ENCODE measurements at regions not wholly inside any gene's neighbourhood (a gene's known extent, or its start where the extent isn't known, plus 50 kb on each side); places are given as distances from the start of the nearest gene placed in this dataset.
A peak's percentile ranks its signal among the peaks of the same experiment; 100 is the strongest.

DNA sequence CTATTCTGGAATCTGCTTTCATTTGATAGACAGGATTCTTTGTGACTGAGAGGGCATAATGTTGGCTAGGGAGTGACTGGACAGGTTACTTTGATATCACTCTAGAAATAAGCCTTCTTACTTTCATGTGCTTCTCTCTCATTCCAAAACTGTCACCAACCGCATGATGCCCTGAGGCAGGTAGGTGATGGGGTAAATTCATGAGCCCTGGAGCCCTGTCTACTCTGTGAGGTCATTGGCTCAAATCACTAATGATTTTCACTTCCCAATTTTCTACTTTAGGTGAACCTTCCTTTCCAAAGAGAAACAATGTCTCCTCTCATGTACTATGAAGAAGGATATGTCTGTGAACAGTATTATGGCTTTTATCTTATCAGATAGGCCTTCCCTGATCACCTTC lies 596.7 kb downstream of the TUSC7 start:
- H3K27me3 ChIP-seq (ENCODE audit: control insufficient read depth in 1 of 2, insufficient read depth in 1 of 2, low read length in 2 of 2), result no peaks in the 10 kb centered on the region
- H3K9me3 ChIP-seq (ENCODE audit: control insufficient read depth, low read length), result no peaks in the 10 kb centered on the region
- H3K4ac ChIP-seq (ENCODE audit: low read depth in 1 of 2, low read length in 2 of 2), result no peak overlapping the region
- no peak overlapping the region for H3K14ac ChIP-seq (ENCODE audit: low read length in 2 of 2)
- H2BK12ac ChIP-seq (ENCODE audit: low read length in 2 of 2), result no peak overlapping the region
- H2BK15ac ChIP-seq (ENCODE audit: low read depth, poor library complexity, severe bottlenecking), result no peak overlapping the region
- no peak for DNase-seq
- H3K27ac ChIP-seq (ENCODE audit: low read length, poor library complexity, severe bottlenecking), result no peak overlapping the region
- H3K4me1 ChIP-seq (ENCODE audit: control insufficient read depth, insufficient read depth, low read depth, low read length), result no peaks in the 10 kb centered on the region
- H3K9ac ChIP-seq (ENCODE audit: low read length), result no peak overlapping the region
- no peaks in the 10 kb centered on the region for H3K36me3 ChIP-seq (ENCODE audit: control insufficient read depth in 1 of 2, insufficient read depth in 2 of 2, low read depth in 1 of 2, low read length in 2 of 2)
- H2BK5ac ChIP-seq (ENCODE audit: low read depth, low read length, poor library complexity, severe bottlenecking), result no peak overlapping the region
- 83% methylated on average over 1 of the region's 1 CpG for WGBS
- H4K91ac ChIP-seq (ENCODE audit: low read length), result no peak overlapping the region
- H3K23ac ChIP-seq (ENCODE audit: low read length in 2 of 2), result no peak overlapping the region
- H3K18ac ChIP-seq (ENCODE audit: low read depth in 1 of 2, low read length in 2 of 2), result no peak overlapping the region
- no peaks in the 10 kb centered on the region for H3K79me1 ChIP-seq (replicated peaks; ENCODE audit: low read length, poor library complexity, severe bottlenecking)
- H4K8ac ChIP-seq (ENCODE audit: low read length), result no peak overlapping the region
- H3K4me2 ChIP-seq (ENCODE audit: low read length, poor library complexity, severe bottlenecking), result no peak overlapping the region
- H2BK120ac ChIP-seq (ENCODE audit: low read depth, low read length), result no peak overlapping the region
- no peak overlapping the region for H2AK5ac ChIP-seq (ENCODE audit: low read length, severe bottlenecking)
- H3K4me3 ChIP-seq (ENCODE audit: insufficient read depth in 1 of 2, low read depth in 1 of 2, low read length in 2 of 2), result no peak overlapping the region
- H2AFZ ChIP-seq (ENCODE audit: low read depth, low read length), result no peak overlapping the region

DNA sequence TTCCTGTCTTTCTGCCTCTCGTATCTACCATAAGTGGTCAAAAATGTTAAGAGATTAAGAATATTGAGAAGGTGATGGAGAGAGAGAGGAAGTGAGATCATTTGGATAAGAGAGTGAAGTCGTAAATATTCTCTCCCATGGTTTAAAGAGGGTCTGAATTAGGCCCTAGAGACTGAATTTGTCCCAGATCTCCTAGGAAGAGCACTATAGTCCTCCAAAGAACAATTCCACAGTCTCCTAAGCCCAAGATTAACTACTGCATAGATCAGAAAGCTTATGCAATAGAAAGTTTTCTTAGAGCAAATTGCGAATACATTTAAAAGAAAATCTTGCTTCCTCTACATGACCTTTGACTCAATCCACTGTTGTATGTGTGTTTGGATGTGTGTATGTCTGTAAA lies 598.8 kb downstream of the TUSC7 start:
- H3K18ac ChIP-seq (ENCODE audit: low read depth in 1 of 2, low read length in 2 of 2), result no peak overlapping the region
- no peaks in the 10 kb centered on the region for H3K79me1 ChIP-seq (replicated peaks; ENCODE audit: low read length, poor library complexity, severe bottlenecking)
- 40% methylated on average over 1 of the region's 3 CpGs for WGBS
- no peaks in the 10 kb centered on the region for H3K36me3 ChIP-seq (ENCODE audit: control insufficient read depth in 1 of 2, insufficient read depth in 2 of 2, low read depth in 1 of 2, low read length in 2 of 2)
- no peaks in the 10 kb centered on the region for H3K4me1 ChIP-seq (ENCODE audit: control insufficient read depth, insufficient read depth, low read depth, low read length)
- H3K9me3 ChIP-seq (ENCODE audit: control insufficient read depth, low read length), result no peaks in the 10 kb centered on the region
- peak overlapping the region; percentile 39 for H2AFZ ChIP-seq (ENCODE audit: low read depth, low read length)
- H3K23ac ChIP-seq (ENCODE audit: low read length in 2 of 2), result no peak overlapping the region
- H2BK12ac ChIP-seq (ENCODE audit: low read length in 2 of 2), result no peak overlapping the region
- no peak overlapping the region for H3K4ac ChIP-seq (ENCODE audit: low read depth in 1 of 2, low read length in 2 of 2)
- H2BK120ac ChIP-seq (ENCODE audit: low read depth, low read length), result no peak overlapping the region
- no peak overlapping the region for H3K4me3 ChIP-seq (ENCODE audit: insufficient read depth in 1 of 2, low read depth in 1 of 2, low read length in 2 of 2)
- no peak overlapping the region for H4K91ac ChIP-seq (ENCODE audit: low read length)
- H3K27me3 ChIP-seq (ENCODE audit: control insufficient read depth in 1 of 2, insufficient read depth in 1 of 2, low read length in 2 of 2), result no peaks in the 10 kb centered on the region
- no peak overlapping the region for H2BK5ac ChIP-seq (ENCODE audit: low read depth, low read length, poor library complexity, severe bottlenecking)
- H4K8ac ChIP-seq (ENCODE audit: low read length), result no peak overlapping the region
- H3K14ac ChIP-seq (ENCODE audit: low read length in 2 of 2), result no peak overlapping the region
- H3K4me2 ChIP-seq (ENCODE audit: low read length, poor library complexity, severe bottlenecking), result no peak overlapping the region
- no peak overlapping the region for H2BK15ac ChIP-seq (ENCODE audit: low read depth, poor library complexity, severe bottlenecking)
- no peak overlapping the region for H2AK5ac ChIP-seq (ENCODE audit: low read length, severe bottlenecking)
- DNase-seq, result no peak
- no peak overlapping the region for H3K9ac ChIP-seq (ENCODE audit: low read length)
- H3K27ac ChIP-seq (ENCODE audit: low read length, poor library complexity, severe bottlenecking), result no peak overlapping the region

DNA sequence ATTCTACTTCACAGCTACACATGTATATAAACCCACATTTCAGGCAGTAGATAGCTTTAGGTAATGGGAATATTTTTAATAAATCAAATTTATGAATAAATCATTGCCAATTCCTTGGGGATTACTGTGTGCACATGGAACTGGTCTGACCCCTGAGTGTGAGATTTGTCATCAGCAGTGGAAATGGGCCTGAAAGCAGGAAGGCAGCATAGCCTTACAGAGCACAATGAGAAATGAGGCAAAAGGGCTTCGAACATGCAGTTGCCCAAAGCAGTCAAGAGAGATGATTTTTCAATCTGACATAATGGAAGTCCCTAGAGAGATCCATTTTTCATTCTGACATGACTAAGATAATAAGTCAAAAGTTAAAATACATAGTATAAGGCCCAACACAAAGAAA lies 599.2 kb downstream of the TUSC7 start:
- Histone ChIP-seq H2BK120ac (ENCODE audit: low read depth, low read length) (no peak overlapping the region), H3K4me3 (ENCODE audit: insufficient read depth in 1 of 2, low read depth in 1 of 2, low read length in 2 of 2) (no peak overlapping the region), H3K4ac (ENCODE audit: low read depth in 1 of 2, low read length in 2 of 2) (no peak overlapping the region), H3K27ac (ENCODE audit: low read length, poor library complexity, severe bottlenecking) (no peak overlapping the region), H3K36me3 (ENCODE audit: control insufficient read depth in 1 of 2, insufficient read depth in 2 of 2, low read depth in 1 of 2, low read length in 2 of 2) (no peaks in the 10 kb centered on the region), H3K27me3 (ENCODE audit: control insufficient read depth in 1 of 2, insufficient read depth in 1 of 2, low read length in 2 of 2) (no peaks in the 10 kb centered on the region), H2BK5ac (ENCODE audit: low read depth, low read length, poor library complexity, severe bottlenecking) (no peak overlapping the region), H4K8ac (ENCODE audit: low read length) (no peak overlapping the region), H3K79me1 (replicated peaks; ENCODE audit: low read length, poor library complexity, severe bottlenecking) (no peaks in the 10 kb centered on the region), H3K18ac (ENCODE audit: low read depth in 1 of 2, low read length in 2 of 2) (no peak overlapping the region), H3K4me1 (ENCODE audit: control insufficient read depth, insufficient read depth, low read depth, low read length) (no peaks in the 10 kb centered on the region), H2AFZ (ENCODE audit: low read depth, low read length) (no peak overlapping the region), H4K91ac (ENCODE audit: low read length) (no peak overlapping the region), H3K4me2 (ENCODE audit: low read length, poor library complexity, severe bottlenecking) (no peak overlapping the region), H2AK5ac (ENCODE audit: low read length, severe bottlenecking) (no peak overlapping the region), H3K23ac (ENCODE audit: low read length in 2 of 2) (no peak overlapping the region), H3K9ac (ENCODE audit: low read length) (no peak overlapping the region), H3K14ac (ENCODE audit: low read length in 2 of 2) (no peak overlapping the region), H2BK12ac (ENCODE audit: low read length in 2 of 2) (no peak overlapping the region), H3K9me3 (ENCODE audit: control insufficient read depth, low read length) (no peaks in the 10 kb centered on the region), H2BK15ac (ENCODE audit: low read depth, poor library complexity, severe bottlenecking) (no peak overlapping the region)
- no peak for DNase-seq
- WGBS, result 100% methylated on average over 1 of the region's 1 CpG

DNA sequence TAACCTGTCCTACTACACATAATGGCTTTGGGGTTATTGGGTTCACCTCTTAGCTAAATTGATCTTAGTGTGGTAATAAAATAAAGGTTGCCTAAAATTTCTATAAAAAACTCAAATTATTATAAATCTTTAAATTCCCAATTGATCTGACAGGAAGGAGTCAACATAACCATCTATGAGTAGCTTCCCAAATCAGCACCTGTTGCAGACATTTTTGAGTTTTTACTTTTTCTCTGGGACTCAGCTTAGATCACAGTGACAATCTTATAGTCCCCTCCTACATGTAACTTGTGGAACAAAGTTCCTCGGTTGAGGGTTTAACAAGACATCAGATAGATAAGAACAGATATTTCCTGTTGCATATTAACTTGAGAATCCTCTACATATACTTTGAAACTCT lies 601.0 kb downstream of the TUSC7 start:
- Histone ChIP-seq H2AK5ac (ENCODE audit: low read length, severe bottlenecking) (no peak overlapping the region), H3K4me2 (ENCODE audit: low read length, poor library complexity, severe bottlenecking) (no peak overlapping the region), H3K4me1 (ENCODE audit: control insufficient read depth, insufficient read depth, low read depth, low read length) (no peaks in the 10 kb centered on the region), H3K9me3 (ENCODE audit: control insufficient read depth, low read length) (no peaks in the 10 kb centered on the region), H3K27me3 (ENCODE audit: control insufficient read depth in 1 of 2, insufficient read depth in 1 of 2, low read length in 2 of 2) (no peaks in the 10 kb centered on the region), H2AFZ (ENCODE audit: low read depth, low read length) (no peak overlapping the region), H4K8ac (ENCODE audit: low read length) (no peak overlapping the region), H2BK5ac (ENCODE audit: low read depth, low read length, poor library complexity, severe bottlenecking) (no peak overlapping the region), H3K18ac (ENCODE audit: low read depth in 1 of 2, low read length in 2 of 2) (no peak overlapping the region), H3K14ac (ENCODE audit: low read length in 2 of 2) (no peak overlapping the region), H3K27ac (ENCODE audit: low read length, poor library complexity, severe bottlenecking) (no peak overlapping the region), H3K4me3 (ENCODE audit: insufficient read depth in 1 of 2, low read depth in 1 of 2, low read length in 2 of 2) (no peak overlapping the region), H2BK15ac (ENCODE audit: low read depth, poor library complexity, severe bottlenecking) (no peak overlapping the region), H3K23ac (ENCODE audit: low read length in 2 of 2) (no peak overlapping the region), H3K36me3 (ENCODE audit: control insufficient read depth in 1 of 2, insufficient read depth in 2 of 2, low read depth in 1 of 2, low read length in 2 of 2) (no peaks in the 10 kb centered on the region), H4K91ac (ENCODE audit: low read length) (no peak overlapping the region), H3K79me1 (replicated peaks; ENCODE audit: low read length, poor library complexity, severe bottlenecking) (no peaks in the 10 kb centered on the region), H2BK12ac (ENCODE audit: low read length in 2 of 2) (no peak overlapping the region), H2BK120ac (ENCODE audit: low read depth, low read length) (no peak overlapping the region), H3K9ac (ENCODE audit: low read length) (no peak overlapping the region), H3K4ac (ENCODE audit: low read depth in 1 of 2, low read length in 2 of 2) (no peak overlapping the region)
- DNase-seq, result no peak
- 100% methylated on average over 1 of the region's 1 CpG for WGBS

All from mesenchymal stem cell (in vitro differentiated cells and primary cell).